Fibroblast of the conjunctiva (primary cell): ENCODE measurements at regions not wholly inside any gene's neighbourhood (a gene's known extent, or its start where the extent isn't known, plus 50 kb on each side); places are given as distances from the start of the nearest gene placed in this dataset.
"Not testable (repeated sequence)": the region's sequence is repeated elsewhere in the genome, so short reads cannot be mapped to it uniquely, and the experiment has no call there.

Experiments used
- DNase-seq: peaks from one replicate; pipeline ENCODE4 v3.0.0-alpha.2; 2010; ENCODE audit warnings: low read depth

DNA sequence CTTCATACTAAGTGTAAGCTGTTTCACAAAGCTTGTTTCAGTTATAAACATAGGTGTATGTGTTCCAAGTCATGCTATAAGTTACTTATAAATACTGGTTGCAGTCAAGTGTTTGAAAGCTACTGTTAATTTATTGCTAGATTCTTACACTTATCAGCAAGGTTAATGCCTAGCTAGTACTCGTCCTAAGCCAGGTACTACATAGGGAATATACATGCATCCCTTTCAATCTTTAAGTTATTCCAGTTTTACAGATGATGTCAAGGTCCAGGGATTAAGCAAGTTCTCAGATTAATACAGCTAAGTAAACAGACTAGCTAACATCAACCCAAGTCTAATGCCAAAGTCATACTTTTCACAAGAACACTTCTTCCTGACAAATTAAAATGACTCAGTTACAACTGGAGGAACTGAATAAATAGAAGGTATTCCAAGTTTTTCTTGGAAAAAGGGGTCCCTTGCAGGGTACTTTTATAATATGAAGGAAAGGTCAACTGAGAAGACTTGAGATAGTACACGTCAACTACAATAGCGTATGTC lies 652.2 kb upstream of the USP24 start:
- no peak for DNase-seq

DNA sequence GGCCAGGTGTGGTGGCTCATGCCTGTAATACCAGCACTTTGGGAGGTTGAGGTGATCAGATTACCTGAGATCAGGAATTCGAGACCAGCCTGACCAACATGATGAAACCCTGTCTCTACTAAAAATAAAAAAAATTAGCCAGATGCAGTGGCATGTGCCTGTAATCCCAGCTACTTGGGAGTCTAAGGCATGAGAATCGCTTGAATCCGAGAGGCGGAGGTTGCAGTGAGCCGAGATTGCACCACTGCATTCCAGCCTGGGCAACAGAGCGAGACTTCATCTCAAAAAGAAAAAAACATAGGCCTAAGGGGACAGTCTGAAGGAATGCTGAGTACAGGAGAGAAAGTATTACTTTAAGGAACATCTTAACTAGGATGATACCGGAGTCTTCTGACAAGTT lies 650.6 kb upstream of the USP24 start:
- DNase-seq, result not testable (repeated sequence)

DNA sequence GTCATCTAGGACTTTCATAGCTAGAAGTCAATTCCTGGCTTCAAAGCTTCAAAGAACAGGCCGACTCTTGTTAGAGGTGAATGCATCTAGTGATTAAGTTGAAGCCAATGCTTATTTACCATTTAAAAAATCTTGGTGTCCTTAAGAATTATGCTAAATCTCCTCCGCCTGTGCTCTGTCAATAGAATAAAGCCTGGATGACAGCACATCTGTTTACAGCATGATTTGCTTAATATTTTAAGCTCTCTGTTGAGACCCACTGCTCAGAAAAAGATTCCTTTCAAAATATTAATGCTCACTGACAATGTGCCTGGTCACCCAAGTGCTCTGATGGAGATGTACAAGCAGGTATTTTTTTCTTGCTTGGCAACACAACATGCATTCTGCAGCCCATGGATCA lies 649.1 kb upstream of the USP24 start:
- DNase-seq, result no peak

DNA sequence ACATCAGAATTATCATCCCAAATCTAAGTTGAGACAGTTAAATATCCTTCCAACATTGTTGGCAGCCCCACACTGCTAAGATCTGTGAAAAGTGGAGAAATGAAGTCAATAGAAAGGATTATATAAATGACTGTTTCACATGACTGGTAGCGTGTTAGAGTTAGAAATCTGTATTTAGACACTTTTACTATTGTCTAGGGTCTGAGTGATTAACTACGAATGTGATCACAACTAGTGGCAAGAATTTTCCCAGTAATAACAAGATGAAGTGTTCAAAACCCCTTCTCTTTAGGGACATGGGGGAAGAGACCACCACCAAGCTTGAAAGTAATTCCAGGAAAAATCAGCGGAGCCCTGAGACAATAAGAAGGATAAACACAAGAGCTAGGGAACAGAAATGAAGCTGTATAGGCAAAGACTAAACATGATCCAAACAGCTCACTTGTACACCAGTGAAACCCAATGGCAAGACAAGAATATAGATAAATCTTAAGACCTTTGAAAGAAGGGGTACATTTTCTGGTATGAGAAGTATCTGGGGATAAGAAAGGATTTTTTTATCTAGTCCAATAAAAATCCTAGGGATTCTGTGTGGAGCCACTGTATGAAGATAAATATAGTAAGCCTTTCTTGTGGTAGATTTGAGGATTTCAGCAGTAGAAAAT lies 646.6 kb upstream of the USP24 start:
- DNase-seq, result no peak

DNA sequence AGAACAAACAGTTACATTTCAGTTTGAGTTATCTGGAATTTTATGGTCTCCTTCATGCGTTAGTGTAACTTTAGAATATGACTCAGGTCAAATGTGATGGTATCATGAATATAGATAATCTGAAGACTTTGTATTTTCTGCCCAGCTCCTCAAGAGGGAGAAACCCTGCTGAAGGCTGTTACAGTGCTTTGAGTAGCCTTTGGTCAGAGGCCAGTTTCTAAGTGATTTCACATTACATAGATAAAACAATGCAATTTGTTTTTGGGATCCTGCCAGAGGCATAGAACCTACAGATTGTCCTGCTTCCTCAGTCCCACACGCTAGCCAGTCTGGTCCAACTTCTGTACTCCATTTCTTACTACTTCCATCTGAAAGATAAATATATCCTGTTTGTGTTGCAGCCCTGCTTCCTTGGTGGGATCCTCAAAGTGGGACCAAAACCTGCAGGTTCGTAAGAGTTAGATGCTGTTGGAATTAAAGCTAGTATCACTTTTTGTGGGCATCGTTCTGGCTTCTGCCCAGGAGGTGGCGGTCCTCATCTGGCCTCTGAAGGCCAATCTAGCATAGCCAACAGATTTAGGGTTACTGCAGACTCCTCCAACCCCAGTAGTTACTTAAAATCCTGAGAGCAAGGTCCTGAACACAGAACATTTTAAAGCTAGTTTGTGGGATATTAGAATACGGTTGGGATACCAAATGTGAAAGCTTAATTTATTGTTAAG lies 645.8 kb upstream of the USP24 start:
- peak; percentile 36 for DNase-seq

DNA sequence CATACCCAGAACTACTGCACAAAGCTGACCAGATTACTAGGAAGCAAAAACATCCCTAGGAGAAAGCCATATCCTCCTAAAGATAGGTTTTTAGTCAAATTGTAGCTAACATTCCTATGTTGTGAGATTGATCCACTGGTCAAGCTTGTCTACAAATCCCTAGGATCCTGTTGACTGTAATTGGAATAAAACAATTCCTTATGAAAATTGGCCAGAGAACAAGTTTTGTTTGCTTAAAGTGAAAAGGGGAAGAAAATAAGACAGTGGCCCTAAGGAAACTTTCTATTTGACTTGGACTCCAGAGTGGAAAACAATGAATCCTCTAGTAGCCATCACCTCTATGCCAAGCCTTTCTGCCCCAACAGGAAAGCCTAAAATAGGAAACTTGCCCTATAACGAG lies 645.2 kb upstream of the USP24 start:
- no peak for DNase-seq

DNA sequence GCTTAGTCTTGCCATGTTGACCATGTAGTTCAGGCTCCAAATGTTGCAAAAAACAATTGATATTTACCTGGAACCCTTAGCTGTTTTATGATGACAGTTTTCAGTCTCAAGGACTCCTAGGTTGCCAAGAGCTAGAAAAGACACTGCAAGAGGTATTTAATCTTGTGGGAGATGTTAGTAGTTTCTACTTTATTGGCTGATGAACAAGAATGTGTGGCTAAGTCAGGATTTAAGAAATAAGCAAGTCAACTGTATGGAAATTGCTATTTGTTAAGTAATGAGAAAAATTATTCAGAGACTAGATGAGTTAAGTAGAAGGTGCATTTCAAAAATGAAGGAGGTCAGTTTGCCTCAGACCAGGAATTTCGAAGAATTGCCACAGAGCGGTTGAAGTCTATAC lies 639.7 kb upstream of the USP24 start:
- no peak for DNase-seq

DNA sequence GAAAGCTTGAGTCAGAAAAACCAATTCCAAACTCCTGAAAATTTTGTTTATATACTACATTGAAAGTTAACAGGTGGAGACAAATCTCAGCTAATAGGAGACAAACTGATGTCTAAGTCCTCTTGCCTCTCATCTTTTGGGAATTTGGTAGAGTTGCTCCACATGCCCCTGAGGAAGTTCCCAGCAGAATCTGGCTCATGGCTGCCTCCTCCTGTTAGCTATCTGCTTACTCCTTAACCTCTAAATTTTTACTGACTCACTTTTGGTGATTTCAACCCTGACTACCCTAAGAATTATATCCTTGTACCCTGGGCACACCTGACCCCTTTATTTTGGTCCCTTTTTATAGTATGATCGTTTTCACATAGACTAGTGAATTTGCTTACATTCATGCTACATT lies 633.7 kb upstream of the USP24 start:
- DNase-seq, result no peak

DNA sequence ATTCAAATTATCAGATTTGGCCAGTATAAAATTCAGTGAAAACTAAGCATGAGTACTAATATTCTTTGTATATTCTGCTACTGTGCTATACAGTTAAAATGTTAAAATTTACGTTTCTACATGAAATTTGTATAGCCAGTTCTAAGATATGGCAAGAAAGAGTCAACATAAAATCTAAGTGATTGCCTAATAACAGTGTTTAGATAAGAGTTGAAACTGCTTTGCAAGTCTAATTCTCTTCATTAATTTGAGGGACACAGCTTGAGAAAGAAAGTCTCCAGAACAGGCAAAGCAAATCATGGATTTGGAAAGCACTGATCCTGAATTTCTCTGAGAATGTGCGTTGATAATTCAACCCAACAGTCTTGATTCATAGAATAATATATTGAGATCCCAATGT lies 630.9 kb upstream of the USP24 start:
- DNase-seq, result no peak

DNA sequence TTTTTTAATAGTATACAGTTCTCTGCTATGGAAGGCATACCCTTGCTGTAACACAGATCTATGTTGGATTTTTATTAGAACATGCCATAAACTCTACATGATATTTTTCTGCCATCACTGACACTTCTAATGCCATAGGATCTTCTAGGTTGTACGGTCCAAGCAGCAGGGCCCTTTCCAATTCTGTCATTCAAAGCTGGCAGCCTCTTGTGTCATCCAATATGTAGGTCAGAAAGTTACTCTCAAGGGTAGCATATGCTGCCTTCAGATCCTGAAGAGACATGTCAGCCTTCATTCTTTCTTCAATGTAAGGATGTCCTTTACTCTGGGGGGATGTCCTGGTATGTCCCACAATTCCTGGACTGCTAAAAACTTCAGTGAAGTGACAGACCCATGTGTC lies 629.2 kb upstream of the USP24 start:
- DNase-seq, result no peak

DNA sequence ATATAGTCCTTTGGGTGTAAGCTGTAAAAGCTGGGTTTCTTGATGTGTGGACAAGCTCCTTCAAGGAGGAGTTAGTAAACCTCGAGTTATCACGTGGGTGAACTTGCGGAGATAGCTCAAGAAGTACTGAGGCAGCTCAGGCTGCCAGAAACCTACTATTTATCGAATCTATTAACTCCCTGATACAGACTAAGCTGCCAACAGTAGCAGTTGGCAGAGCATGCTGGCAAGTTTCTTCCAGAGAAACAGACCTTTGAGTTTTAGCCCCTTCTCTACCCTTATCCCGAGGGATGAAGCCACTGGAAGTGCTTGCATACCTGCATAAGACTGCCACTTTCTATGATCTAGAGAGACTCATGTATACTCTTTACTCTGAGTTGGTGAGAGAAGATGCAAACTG lies 624.5 kb upstream of the USP24 start:
- no peak for DNase-seq

DNA sequence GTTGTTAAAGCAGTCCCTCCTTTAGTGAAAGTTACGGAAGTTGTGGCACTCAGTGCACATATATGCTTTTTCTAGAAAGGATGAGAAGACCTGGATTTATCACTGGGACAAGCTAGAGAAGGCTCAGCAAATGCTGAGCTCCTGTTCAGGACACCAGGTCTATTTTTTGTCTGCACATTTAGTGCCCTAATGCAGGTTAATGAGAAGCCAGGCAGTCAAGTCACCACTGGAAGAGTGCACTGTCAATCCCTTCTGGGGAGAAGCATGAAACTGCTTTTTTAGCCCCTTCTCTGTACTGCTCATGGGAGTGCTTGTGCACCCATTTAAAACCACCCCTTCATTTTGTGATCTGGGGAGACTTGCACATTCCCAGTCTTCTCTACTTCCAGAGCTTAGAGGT lies 624.1 kb upstream of the USP24 start:
- DNase-seq, result no peak

DNA sequence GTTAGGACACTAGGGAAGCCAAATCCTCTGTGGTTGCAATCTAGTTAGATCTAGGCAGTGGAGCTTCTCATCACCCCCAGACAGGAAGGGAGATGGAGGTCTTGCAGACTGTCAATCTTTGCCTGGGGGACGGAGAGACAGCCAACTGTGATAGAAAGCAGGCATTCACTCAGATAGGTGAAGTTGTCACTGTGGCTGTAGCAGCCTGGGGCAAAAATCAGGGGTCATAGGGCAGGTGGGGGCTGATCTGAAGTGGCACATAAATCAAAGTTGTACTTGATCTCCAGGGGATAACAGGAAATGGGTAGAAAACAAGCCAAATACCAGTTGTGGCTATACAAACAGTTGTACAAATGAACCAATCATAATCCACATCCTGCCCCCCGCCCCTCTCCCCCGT lies 620.9 kb upstream of the USP24 start:
- no peak for DNase-seq

DNA sequence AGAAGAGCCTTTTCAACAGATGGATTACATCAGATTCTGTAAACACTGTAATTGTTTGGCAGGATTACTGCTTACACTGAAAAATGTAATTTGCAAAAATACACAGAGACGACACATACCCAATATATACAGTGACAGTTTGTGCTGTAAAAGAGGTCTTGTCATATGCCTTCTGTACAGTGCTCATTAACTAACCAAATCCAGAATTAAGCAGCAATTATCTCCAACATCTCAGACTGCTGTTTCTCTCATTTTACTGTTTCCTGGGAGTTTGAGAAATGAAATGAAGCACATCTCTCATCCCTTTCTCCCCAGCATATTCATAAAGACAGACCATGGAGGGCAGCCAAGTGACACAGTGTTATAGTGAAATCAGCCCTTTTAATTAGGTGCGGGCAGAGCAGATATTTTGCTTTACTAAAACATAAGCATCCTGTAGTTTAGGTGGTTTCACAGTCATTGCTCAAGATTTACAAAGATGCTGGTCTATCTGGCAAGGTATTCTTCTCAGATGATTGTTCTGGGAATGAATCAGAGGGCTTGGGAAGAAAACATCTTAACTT lies 618.4 kb upstream of the USP24 start:
- DNase-seq, result peak; percentile 71

DNA sequence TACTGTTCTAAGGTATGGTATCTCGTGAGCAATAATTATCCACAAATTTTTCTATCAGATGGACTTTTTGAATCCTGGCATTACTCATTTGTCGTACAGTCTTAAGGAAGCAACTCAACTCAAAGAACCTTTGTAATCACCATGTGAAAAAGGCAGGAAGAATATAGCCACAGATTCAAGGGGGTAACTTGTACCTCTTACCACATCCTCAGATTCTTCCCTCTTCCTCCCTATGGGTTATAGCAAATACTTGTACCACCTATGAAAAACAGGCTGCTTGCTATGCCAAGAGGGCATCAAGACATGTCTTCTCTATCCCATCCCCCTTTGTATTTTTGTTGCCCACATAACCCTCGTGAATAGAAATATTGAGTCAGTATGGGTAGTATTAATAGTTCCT lies 616.6 kb upstream of the USP24 start:
- DNase-seq, result no peak

DNA sequence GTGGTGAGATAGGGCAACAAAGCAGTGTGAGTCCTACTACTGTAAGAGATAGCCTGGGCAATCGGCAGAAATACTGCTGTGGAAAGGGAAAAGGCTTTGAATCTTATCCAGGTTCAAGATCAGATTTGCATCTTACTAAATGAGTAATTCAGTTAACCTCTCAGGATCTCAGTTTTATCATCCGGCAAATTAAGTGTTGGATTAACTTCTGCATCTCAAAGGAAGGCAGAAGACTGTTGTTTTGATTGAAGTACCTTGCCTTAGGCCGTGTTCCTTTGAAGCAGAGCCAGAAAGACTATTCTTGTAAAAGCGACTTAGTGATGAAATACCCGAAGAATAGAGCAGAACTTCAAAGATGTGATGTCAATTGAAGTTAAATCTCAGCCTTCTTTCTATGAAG lies 612.9 kb upstream of the USP24 start:
- DNase-seq, result no peak

DNA sequence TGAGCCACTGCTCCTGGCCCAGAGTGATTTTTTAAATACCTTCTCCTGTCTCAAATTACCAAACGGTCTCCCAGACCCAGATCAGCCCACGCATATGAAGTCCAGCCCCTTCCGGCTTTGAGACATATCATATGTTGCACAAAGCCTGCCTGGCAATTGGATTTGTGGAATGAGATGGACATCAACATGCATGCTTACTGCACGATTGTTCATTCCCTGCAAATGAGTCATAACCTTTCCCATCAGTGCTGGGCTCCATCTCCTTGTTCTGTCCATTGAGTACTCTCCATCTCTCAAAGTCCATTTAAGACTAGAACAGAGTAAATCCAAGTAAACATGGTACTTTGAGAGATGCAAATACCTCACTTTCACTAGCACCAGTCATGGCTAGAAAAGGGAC lies 612.2 kb upstream of the USP24 start:
- DNase-seq, result peak; percentile 91

DNA sequence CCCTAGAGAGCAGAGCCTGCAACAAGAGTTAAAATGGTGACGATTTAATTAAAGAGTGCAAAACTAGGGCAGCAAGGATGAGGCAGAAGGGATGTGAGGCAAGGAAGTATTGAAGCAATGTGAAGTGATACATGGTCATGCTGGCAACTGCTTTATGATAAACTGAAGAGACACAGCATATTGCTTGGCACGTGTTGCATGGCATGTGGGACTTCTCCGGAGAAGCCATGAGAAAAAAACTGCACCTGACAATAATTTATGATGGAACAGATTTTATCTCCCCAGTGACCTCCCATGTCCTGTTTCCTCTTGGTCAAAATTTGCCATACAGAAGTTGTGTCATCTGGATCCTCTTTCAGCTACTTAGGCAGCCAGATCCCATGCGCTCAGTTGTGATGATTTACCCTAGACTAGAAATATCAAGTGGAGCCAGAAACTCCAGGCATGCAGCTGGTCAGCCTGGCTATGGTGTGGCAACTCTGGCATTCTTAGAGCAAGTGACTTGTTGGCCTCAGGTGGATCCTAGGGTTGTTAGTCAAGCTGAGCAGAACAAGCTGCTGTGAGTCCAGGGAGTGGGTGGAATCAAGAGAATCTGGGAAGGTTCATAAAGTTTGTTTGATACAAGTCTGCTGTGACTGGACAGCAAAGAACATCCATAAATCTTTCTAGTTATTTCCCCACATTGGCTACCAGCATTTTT lies 611.4 kb upstream of the USP24 start:
- no peak for DNase-seq

DNA sequence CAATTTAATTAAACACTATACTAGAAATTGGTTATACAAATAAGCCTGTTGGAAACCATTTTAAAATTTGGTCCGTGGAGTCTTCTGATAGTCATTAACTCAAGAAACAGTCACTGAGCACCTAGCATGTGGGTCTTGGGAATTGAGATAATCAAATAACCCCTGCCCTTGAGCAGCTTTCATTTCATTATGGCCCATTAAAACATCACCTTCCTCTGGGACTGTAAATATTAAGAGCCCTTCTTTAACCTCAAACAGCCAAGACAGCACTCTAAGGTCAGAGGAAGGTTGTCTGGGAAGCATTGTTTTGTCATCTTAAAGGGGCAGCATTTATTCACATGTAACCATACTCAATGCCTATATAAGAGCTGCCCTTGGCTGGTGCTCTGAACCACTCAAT lies 610.3 kb upstream of the USP24 start:
- no peak for DNase-seq

DNA sequence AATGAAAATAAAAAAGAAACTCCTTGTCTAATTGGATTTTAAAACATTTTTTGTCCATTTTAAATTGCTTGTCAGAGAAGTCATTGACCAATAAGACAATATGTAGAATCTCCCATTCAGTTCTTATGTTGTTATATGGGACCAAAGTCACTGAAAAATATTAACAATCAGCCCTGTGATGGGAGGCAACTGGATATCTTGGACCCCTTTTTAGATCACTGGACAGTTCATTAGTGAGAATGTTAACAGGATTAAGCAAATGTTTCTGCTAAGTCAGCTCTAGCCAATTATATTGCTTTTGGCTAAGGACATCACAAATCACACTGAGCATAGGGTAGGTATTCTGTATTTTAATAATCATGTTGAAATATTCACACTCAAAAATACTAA lies 609.1 kb upstream of the USP24 start:
- no peak for DNase-seq

DNA sequence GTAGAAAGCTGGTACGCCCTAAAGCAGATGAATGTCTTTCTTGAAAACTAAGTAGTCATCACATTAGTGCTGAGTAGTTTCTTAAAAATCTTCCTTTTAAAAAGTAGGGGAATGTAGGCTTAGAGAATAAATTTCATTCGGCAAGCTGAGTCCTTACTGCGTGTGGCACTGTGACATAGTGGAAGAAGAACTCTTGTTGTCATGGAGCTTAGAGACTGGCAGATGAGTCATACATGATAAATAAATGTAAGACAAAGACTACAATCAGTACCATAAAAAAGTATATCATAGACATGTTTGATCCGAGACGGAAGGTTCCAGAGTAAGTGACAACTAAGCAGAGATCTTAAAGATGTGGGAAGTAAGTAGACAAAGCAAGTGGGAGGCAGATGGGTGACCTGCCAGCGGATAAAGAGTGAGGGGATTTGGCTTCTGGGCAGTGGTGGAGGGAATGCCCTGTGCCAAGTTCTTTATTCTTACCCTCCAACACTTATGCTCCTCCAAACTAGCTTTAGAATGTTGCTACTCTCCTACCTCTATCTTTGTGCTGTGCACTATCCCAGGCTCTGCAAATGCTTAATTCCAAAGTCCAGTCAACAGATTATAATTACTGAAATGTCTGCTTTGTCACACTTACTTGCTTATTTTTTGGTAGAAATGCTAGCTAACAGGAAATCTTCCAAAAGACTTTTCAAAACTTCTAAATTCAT lies 608.5 kb upstream of the USP24 start:
- no peak for DNase-seq

DNA sequence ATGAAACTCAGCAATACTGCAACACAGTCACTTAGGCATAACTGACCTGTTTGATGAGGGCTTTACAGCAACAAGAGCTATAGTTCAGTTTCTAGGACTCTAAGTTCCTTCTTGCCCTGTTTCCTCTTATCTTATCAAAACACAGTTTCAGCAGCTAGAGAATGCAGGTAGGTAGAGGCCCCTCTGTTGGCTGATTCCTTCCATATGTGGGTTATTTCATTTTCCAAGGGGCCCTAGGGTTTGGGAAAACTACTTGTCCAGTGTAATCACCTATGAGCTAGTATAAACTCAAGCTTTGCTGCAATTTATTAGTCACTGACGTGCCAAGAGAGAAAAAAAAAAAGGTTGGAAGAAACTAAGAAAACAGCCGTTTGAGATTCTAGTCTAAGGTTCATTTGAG lies 607.7 kb upstream of the USP24 start:
- DNase-seq, result no peak
